ENCODE measurements at regions not wholly inside any gene's neighbourhood (a gene's known extent, or its start where the extent isn't known, plus 50 kb on each side); places are given as distances from the start of the nearest gene placed in this dataset.
"Not testable (repeated sequence)": the region's sequence is repeated elsewhere in the genome, so short reads cannot be mapped to it uniquely, and the experiment has no call there.

- no peak for DNase-seq
These were observed 100.8 kb downstream of the CPN2 start for GRCh38 chr3:194250098-194251002.

GRCh38 chr3:194251007-194251406 is 100.1 kb downstream of the CPN2 start:
- no peak for DNase-seq

GRCh38 chr3:194251461-194251860 is 99.7 kb downstream of the CPN2 start:
- DNase-seq = no peak

- DNase-seq = no peak
These were observed 99.1 kb downstream of the CPN2 start for GRCh38 chr3:194251891-194252560.

- DNase-seq = no peak
These were observed 97.9 kb downstream of the CPN2 start for GRCh38 chr3:194253270-194253669.

- no peak for DNase-seq
These were observed 97.1 kb downstream of the CPN2 start for GRCh38 chr3:194254040-194254439.

- DNase-seq = no peak
These were observed 95.7 kb downstream of the CPN2 start for GRCh38 chr3:194255252-194256039.

GRCh38 chr3:194256040-194256945 is 94.8 kb downstream of the CPN2 start:
- DNase-seq = no peak

GRCh38 chr3:194257151-194257621 is 93.9 kb downstream of the CPN2 start:
- DNase-seq = no peak

- no peak for DNase-seq
These were observed 93.0 kb downstream of the CPN2 start for GRCh38 chr3:194257916-194258668.

- DNase-seq = no peak
These were observed 91.0 kb downstream of the CPN2 start for GRCh38 chr3:194259982-194260766.

- DNase-seq = no peak
These were observed 89.5 kb downstream of the CPN2 start for GRCh38 chr3:194261581-194262063.

- DNase-seq = no peak
These were observed 88.8 kb downstream of the CPN2 start for GRCh38 chr3:194262176-194262924.

- no peak for DNase-seq
These were observed 88.2 kb downstream of the CPN2 start for GRCh38 chr3:194262925-194263305.

GRCh38 chr3:194264631-194265504 is 86.3 kb downstream of the CPN2 start:
- not testable (repeated sequence) for DNase-seq

GRCh38 chr3:194265505-194265892 is 85.6 kb downstream of the CPN2 start:
- DNase-seq = peak; percentile 50

GRCh38 chr3:194265996-194266964 is 84.8 kb downstream of the CPN2 start:
- no peak for DNase-seq
